ENCODE measurements at regions not wholly inside any gene's neighbourhood (a gene's known extent, or its start where the extent isn't known, plus 50 kb on each side); places are given as distances from the start of the nearest gene placed in this dataset.
"Not testable (repeated sequence)": the region's sequence is repeated elsewhere in the genome, so short reads cannot be mapped to it uniquely, and the experiment has no call there.

DNA sequence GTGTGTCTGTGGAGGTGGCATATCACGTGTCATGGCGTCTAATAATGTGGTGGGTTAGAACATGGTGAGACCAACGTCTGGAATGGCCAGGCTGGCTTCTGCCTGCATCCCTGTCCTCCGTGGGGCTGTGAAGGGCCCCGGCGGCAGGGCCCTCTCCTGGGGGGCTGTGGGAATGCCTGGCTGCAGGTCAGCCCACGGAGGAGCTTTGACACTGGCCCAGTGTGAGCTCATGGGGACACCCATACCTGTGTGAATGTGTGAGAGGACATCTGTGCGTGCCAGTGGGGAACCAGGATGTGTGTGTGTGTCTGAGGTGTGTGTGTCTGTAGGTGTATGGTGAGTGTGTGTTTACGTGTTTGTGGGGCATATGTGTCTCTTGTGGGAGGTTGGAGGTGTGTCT, 300.1 kb downstream of the TEX29 start:
- DNase-seq (ENCODE audit: low read depth), result no peak

DNA sequence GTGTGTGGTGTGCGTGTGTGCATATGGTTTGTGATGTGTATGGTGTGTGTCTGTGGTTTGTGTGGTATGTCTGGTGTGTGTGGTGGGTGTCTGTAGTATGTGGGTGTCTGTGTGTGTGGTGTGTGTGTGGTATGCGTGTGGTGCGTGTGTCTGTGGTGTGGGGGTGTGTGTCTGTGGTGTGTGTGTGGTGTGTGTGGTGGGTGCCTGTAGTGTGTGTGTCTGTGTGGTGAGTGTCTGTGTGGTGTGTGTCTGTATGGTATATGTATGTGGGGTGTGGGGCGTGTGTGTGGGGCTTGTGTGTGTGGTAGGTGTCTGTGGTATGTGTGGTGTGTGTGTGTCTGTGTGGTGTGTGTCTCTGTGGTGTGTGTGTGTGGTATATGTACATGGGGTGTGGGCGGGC, 300.7 kb downstream of the TEX29 start:
- DNase-seq (ENCODE audit: low read depth), result no peak

DNA sequence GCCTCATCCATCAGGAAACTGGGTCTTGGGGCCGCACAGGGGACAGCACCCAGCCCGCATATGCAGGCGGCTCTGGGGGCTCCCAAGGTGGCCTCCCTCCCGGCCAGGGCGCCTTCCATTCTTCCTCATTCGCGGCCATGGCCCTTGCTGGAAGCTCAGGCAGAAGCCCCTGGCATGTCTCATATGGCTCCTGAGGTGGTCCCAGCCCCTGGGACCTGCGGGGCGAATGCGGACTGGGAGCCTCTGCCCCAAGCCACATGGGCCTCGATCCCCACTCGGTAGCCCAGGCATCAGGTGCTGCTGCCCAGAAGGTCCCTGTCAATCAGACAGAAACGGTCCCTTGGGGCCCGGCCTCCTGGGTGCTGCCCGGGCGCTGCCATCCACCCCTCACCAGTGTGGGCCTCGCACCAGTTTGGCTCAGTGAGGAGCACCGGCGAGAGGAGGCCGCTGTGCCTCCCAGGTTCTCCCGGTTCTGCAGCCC, 301.6 kb downstream of the TEX29 start:
- no peak for DNase-seq (ENCODE audit: low read depth)

DNA sequence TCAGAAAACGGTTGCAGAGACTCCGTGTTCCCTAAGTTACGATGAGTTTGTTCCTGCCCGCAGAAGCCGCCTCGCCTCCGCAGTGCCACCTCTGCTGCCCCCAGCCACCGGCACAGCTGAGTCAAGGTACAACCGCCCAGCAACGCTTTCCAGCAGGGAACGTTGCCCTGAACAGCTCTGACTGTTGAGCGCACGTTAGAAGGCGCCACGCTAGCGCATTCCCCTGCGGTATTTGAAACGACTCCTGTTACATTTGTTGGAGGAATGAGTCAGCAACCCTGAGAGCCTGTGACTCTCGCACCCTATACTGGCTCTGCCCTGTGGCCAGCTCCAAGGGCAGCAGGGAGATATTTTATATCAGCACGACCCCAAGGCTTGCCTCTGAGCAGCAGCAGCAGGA, 302.8 kb downstream of the TEX29 start:
- DNase-seq (ENCODE audit: low read depth), result no peak

DNA sequence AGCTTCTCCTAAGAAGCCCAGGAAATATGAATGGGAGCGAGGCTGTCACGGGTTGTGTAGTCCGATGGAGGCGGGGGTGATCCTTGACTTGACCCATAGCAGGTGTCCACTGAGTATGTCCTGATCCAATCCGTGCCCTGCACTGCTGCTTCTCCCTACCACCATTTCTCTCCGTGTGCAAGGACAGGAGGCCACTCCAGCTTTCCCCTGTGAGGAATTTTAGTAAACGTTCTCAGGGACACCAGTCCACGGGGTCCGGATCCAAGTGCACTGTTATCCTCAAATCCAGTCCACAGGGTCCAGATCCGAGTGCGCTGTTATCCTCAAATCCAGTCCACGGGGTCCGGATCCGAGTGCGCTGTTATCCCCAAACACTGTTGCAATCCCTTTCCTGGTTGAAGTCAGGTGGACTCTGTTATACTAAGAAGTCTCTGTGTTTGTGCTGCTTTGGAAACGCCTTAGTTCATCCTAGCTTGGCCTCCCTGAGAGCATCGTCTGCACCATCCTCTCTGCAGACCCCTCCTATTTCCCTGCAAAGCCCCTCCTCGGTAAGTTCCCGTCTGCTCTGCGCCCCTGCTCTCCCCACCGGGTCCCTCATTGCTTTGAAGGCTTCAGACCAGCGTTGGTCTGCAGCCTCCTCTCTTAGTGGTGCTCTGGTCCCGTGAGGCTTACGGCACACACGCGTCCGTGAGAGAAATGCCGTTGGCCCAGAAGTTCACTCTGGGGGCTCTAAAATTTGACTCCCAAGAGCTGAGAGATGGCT, 303.5 kb downstream of the TEX29 start:
- DNase-seq (ENCODE audit: low read depth), result no peak

DNA sequence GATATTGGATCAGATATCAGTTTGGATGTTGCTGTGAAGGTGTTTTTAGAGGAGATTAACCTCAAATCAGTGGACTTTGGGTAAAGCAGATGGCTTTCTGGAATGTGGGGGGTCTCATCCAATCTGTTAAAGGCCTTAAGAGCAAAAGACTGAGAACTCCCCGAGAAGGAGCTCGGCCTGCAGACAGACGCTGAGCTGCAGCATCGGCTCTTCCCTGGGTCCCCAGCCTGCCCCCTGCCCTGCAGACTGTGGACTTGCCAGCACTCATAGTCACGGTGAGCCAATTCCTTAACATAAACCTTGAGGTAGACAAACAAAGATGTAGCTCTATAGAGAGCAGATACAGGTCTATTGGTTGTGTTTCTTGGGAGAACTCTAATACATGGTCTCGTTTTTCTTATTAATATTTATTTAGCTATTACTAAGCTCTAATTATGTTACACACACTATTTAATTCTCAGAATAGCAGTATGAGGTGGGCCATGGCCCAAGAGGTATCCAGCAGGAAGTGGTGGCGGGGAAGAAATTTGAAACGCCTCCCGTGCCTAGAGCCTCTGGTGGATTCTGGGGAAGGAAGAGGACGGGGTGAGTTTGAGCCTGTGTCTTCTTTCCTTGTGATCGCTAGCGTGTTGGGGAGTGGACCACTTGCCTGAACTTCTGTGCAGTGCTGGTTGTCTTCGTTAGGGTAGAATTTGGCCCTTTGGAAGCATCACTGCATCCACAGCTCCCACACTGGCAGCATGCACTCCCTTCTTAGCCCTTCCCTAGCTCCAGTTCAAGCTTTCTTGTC, 305.3 kb downstream of the TEX29 start:
- DNase-seq (ENCODE audit: low read depth), result no peak

DNA sequence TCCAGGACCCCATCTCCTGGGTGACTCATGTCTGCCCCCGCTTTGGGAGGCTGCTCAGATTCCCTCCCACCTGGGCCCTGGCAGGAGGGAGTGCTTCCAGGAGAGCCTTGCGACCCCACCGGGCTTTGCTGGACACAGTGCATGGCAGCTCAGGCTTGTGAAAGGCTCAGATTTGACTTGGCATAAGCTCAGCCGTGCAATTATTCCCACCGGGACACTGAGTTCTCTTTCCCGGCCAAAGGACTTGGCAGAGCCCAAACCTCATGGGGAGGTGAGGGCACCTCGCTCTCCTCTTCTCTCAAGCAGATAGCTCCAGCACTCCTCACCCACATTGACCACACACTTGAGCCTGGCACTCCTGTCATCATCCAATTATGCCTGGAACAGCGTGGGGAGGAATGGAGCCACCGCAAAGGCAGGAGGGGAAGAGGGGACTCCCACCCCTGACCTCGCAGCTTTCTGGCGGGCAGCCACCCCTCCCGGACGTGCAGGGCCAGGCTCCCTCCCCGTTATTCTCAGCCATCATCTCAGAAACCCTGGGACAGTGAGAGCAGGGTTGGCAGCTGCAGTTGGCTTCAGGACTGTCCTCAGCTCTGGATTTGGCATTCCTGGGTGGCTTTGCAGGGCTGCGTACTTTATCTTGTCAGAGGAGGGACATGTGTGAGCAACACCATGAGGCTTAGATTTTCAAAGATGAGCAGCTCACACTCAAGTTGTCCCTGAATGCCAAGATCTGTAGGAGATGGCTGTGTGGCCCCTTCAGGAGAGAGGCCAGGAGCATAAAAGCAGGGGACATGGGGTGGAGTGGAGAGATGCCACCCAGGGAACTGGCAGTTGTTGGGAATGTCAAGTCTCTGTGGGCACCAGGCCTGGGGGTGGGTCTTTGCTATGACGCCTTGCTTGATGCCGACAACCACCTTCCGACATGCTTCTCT, 306.2 kb downstream of the TEX29 start:
- no peak for DNase-seq (ENCODE audit: low read depth)

DNA sequence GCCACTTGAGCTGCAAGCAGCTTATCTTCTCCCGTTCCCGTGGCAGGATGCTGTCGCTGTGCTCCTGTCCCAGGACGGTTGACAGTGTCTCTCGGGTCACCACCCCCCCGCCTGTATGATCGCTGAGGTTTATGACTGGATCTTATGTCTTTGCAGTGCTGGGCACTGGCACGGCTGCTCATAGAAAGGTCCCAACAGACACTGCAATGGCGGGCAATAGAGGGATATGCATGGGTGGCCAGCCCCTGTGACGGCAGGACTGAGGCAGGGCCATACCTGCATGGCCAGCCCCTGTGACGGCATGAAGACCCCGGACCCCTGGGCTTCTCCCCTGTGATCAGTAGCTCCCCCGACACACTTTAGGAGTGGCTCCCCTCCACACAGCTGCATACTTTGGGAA, 307.2 kb downstream of the TEX29 start:
- no peak for DNase-seq (ENCODE audit: low read depth)

DNA sequence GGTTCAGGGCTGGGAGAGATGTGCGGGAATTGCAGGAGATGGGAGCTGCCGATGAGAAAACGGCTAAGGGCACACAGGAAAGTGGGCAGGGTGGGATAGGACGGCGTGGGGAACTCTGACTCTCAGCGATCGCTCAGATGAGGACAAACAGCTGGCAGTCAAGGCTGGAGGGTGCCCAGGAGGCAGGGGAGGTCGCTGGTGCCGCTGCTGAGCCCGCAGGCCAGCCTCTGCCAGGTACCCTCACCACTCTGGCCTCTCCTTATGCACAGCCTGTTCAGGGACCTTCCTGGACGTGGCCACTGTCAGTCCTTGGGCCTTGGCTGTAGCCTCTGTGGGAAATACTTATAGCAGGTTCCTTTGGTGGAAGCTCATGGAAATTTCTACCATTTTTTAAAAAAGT, 308.6 kb downstream of the TEX29 start:
- no peak for DNase-seq (ENCODE audit: low read depth)

DNA sequence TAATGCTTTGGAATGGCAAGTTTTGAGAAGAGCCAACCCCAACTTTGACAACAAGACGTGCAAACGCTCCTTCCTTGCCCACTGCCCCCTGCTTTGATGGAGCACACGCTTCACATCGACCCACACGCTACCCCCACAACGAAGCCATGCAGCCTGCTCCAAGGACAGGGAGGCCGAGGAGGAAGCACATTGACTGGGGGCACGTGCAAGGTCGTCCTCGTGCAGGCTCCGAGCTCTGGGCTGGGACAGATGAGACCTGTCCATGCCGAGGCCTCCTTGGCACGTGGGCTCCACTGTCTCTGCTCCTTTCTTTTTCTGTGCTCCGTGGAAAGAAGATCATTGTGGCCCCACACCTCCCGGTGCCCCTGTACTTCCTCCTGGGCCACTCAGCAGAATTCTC, 309.0 kb downstream of the TEX29 start:
- DNase-seq (ENCODE audit: low read depth), result no peak

DNA sequence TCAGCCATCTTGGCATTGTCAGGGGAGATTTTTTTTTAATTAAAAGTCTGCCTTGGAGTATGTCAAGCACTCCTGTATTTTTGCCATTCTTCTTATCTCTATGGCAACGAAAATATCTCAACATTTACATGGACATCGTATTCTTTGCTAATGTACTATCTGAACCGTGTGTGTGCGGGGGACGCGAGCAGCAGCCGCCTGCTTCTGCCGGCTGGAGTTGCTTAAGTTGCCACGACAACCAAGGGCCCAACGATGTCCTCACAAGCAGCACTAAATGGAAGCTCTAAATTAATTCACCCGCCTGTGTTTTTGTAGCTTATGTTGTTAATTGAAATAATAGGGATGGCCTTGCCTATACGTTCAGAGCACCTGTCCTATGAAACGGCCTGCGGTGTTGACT, 309.5 kb downstream of the TEX29 start:
- DNase-seq (ENCODE audit: low read depth), result no peak

DNA sequence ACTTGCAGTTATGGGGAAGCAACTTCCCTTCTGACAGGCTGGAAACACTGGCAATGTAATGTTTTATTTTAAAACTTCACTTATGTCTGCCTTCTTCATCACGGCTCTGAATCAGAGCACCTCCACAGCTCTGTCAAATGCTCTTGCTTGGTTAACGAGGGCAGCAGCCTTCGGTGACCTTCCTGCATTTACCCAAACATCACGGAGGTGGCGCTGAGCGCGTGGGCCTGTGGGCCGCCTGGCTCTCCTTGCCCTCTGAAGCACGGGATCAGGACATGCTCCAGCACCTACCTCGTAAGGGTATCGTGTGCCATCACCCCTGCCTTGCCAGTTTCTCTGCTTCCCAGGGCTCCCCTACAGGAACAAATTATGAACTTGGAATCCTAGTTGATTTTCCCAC, 310.0 kb downstream of the TEX29 start:
- DNase-seq (ENCODE audit: low read depth), result no peak

DNA sequence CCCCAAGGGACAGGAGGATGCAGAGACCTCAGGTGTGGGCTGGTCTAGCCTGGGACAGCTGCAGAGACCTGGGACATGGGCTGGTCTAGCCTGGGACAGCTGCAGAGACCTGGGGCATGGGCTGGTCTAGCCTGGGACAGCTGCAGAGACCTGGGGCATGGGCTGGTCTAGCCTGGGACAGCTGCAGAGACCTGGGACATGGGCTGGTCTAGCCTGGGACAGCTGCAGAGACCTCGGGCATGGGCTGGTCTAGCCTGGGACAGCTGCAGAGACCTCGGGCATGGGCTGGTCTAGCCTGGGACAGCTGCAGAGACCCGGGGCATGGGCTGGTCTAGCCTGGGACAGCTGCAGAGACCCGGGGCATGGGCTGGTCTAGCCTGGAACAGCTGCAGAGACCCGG, 310.8 kb downstream of the TEX29 start:
- not testable (repeated sequence) for DNase-seq (ENCODE audit: low read depth)

DNA sequence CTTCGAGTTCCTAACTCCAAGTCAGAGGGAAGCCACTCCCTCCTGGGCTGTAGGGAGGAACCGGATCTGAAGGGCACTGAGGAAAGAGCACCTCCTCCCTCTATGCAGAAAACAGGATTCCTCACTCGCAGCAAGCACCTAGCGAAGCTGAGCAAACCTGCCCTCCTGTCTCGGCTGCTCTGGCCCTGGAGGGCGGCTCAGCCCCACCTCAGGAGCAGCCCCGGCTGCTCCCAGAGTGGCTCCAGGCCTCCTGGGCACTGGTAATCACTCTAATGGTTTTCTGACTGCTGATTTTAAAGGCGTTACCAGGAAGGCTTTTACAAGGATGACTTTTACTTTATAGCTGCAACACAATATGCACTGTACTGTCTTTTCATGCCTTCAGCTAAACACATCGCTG, 312.5 kb downstream of the TEX29 start:
- DNase-seq (ENCODE audit: low read depth), result no peak

DNA sequence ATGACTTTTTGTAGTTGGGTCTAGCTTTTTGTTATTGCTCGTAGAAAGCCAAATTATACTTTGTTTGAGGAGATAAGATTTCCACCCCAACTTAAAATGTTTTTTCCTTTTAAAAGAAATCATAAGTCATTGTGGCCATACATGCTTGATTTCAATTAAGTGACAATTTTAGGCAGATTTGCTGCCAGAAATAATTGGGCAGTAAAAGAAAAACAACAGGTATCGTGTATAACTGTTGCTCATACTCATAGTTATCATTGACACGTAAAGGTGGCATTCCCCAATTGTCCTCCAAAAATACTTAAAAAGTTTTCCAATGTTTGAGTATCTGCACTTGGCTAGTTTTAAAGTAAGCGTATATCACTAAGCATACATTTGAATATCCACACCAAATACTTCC, 313.0 kb downstream of the TEX29 start:
- DNase-seq (ENCODE audit: low read depth), result no peak

DNA sequence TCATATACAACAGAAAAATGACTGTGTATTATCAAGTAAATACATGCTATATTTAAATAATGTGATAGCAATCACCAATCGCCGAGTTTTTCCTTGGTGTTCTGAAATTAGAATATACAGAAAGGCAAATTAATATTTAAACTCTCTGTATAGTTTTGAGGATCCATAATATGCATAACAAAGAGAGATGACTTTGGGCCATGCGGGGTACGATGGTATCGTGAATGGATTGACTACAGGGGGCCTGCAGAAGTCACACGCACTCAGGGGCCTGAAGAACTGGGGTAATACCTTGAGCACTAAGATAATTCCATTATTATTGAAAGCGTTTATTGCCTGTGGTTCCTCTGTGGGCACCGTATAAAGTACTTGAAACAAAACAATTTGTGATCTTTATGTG, 314.0 kb downstream of the TEX29 start:
- no peak for DNase-seq (ENCODE audit: low read depth)

DNA sequence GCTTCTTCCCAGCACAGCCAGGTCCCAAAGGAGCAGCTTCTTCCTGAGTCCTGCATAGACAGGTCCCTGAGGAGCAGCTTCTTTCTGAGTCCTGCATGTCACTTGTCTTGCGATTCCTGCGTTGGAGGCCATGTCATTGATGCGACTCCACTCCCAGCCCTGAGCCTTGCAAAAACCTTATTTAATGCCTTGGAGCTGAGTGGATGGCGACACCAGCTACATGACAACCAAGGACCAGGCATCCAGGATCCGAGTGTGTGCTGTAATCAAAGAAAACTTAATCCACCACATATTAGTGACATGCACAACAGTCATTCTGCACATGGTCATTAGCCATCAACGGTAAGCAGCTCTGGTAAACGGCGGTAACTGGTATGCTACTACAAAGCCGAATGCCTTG, 315.8 kb downstream of the TEX29 start:
- DNase-seq (ENCODE audit: low read depth), result no peak

DNA sequence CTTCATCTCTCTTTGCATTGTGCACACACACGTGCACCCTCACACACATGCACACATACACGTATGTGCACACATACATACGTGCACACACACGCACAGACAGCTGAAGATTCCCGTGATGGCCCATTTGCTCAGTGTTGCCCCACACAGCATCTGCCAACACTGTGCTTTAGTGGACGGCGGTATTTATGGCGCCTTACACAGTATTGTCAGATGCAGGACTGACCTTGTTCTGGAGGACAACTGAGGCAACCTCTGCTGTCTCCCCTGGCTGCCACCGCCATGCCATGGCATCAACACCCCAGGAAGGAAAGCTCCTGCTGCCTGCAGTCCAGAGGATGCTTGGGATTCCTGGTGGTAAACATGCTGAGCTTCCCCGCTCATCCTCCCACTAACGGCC, 316.4 kb downstream of the TEX29 start:
- no peak for DNase-seq (ENCODE audit: low read depth)

DNA sequence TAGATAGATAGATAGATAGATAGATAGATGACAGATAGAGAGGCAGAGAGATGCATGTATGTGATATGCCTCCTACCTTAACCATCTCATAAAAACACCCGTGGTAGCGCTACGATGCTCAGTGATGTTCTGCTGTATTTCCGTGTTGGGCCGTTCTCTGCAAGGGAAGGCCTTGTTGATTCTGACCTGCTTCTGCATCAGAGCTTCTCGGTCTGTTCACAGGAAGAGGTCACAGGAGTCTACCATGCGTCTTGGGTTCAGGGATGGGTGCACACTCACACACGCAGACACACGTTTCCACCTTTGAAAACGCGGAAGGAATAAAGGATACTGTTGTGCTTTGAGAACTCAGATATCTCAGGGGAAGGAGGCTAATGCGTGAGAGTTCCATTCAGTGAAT, 316.9 kb downstream of the TEX29 start:
- no peak for DNase-seq (ENCODE audit: low read depth)

DNA sequence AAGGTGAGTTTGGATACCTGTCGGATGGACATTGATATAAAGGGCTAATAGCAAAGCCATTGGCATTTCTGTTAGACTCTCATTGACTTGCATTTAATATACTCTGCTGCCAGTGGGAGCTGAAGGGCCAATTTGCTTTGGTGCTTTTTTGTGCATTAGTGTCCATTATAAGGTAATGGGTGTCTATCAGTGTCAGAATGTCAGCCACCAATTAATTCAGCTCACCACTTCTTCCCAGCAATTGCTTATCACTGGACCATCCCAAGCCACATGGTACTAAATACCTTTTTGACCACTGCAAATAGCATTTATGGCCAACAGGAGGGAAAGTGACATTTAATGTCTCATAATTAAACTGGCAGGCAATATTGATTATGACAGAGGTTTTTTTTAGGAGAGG, 317.8 kb downstream of the TEX29 start:
- DNase-seq (ENCODE audit: low read depth), result no peak

DNA sequence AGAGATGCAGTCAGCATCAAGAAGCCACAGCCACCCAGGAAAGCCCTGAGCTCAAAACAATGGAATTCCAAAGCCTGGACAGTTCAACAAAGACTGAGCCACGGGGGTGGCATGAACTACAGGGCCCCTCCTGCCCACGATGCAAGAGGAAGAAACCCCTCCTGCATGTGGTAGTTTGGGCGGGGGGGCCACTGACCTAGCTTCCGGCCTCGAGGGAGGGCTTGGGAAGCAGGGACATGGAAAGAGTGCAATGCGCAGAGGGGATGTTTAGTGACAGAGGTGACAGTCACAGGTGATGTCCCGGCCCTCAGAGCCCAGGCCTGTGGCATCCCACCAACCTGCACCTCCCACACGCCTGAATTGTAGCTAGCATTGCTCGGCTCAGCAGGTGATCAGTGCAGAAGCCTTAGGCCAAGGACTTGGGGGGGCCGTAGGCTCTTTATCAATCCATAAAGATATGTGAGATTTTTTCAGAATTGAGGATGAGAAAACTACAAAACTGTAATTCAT, 318.8 kb downstream of the TEX29 start:
- DNase-seq (ENCODE audit: low read depth), result no peak

DNA sequence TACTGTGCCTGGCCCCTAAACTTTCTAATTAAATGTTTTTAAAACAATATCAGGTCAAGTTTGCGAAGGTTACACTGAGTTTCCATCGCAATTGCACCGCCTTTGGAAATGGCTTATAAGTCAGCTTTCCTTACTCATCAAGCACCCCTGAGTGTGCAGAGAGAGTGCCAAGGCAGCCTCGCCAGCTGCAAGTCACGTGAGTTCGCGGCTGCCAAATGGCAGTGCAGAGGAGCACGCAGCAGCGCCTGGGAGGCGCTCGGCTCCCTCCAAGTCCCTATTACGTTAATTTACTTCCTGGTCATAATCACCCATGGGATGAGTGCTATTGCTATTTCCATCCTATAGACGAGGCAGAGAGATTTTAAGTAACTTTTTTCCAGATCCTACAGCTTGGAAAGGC, 319.6 kb downstream of the TEX29 start:
- DNase-seq (ENCODE audit: low read depth), result peak; percentile 11

Measured in forelimb muscle (tissue), 1 donor.